Type B pancreatic cell (in vitro differentiated cells): ENCODE measurements at regions not wholly inside any gene's neighbourhood (a gene's known extent, or its start where the extent isn't known, plus 50 kb on each side); places are given as distances from the start of the nearest gene placed in this dataset.

ENCODE experiments used
- DNase-seq: peaks from one replicate; pipeline ENCODE4 v3.0.0; 2021; ENCODE audit warnings: mixed read lengths; ENCODE audit not compliant: unreplicated experiment; ENCODE audit errors: extremely low spot score
- H3K27ac Mint-ChIP-seq: 2 replicates; pipeline ENCODE4 v1.8.0; 2021; ENCODE audit warnings: mild to moderate bottlenecking, mixed read lengths
- H3K27me3 Mint-ChIP-seq: 2 replicates; pipeline ENCODE4 v1.8.0; 2021; ENCODE audit warnings: mixed read lengths
- H3K36me3 Mint-ChIP-seq: 2 replicates; pipeline ENCODE4 v1.8.0; 2021; ENCODE audit warnings: mixed read lengths
- H3K4me1 Mint-ChIP-seq: one replicate; pipeline ENCODE4 v1.8.0; 2021; ENCODE audit warnings: mixed read lengths; ENCODE audit not compliant: unreplicated experiment
- H3K4me3 Mint-ChIP-seq: 2 replicates; pipeline ENCODE4 v1.8.0; 2021; ENCODE audit warnings: mild to moderate bottlenecking, mixed read lengths
- H3K9me3 Mint-ChIP-seq: 2 replicates; pipeline ENCODE4 v1.8.0; 2021; ENCODE audit warnings: mixed read lengths
- TF ChIP-seq, protein P1 (sequence below): fragments of 200-600 bp; sonication (generic); conservative IDR thresholded peaks from 2 replicates; pipeline ENCODE4 v1.5.0; 2021; ENCODE audit warnings: antibody characterized with exemption, mild to moderate bottlenecking

GRCh38 chrX:122914256-122914655 is 269.8 kb upstream of the GRIA3 start:
- Mint-ChIP-seq H3K4me1 (no peaks in the 10 kb centered on the region), H3K9me3 (peaks cover 18% of the 10 kb centered on the region), H3K27ac (no peak overlapping the region), H3K27me3 (no peaks in the 10 kb centered on the region), H3K4me3 (no peak overlapping the region), H3K36me3 (no peaks in the 10 kb centered on the region)
- DNase-seq = no peak
- TF ChIP-seq, protein P1, sequence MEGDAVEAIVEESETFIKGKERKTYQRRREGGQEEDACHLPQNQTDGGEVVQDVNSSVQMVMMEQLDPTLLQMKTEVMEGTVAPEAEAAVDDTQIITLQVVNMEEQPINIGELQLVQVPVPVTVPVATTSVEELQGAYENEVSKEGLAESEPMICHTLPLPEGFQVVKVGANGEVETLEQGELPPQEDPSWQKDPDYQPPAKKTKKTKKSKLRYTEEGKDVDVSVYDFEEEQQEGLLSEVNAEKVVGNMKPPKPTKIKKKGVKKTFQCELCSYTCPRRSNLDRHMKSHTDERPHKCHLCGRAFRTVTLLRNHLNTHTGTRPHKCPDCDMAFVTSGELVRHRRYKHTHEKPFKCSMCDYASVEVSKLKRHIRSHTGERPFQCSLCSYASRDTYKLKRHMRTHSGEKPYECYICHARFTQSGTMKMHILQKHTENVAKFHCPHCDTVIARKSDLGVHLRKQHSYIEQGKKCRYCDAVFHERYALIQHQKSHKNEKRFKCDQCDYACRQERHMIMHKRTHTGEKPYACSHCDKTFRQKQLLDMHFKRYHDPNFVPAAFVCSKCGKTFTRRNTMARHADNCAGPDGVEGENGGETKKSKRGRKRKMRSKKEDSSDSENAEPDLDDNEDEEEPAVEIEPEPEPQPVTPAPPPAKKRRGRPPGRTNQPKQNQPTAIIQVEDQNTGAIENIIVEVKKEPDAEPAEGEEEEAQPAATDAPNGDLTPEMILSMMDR = no peak

DNA sequence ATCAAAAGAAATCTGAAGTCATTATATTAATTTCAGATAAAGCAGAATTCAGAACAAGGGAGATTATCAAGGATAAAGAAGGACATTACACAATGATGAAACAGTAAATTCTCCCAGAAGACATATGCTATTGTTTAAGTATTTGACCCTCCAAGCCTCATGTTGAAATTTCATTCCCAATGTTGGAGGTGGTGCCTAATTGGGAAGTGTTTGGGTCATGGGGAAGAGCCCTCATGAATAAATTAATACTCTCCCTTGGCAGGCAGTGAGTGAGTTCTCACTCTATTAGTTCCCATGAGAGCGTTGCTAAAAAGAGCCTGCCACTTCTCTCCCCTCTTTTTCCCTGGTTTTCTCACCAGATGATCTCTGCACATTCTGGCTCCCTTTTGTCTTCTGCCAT is 249.9 kb upstream of the GRIA3 start:
- no peaks in the 10 kb centered on the region for H3K9me3 Mint-ChIP-seq
- DNase-seq = no peak
- H3K27me3 Mint-ChIP-seq = no peaks in the 10 kb centered on the region
- H3K27ac Mint-ChIP-seq = no peak overlapping the region
- no peaks in the 10 kb centered on the region for H3K4me1 Mint-ChIP-seq
- no peak overlapping the region for H3K4me3 Mint-ChIP-seq
- no peaks in the 10 kb centered on the region for H3K36me3 Mint-ChIP-seq
- TF ChIP-seq, protein P1 = no peak

- Mint-ChIP-seq H3K36me3 (no peaks in the 10 kb centered on the region), H3K9me3 (no peaks in the 10 kb centered on the region), H3K4me1 (no peaks in the 10 kb centered on the region), H3K27me3 (no peaks in the 10 kb centered on the region), H3K27ac (no peak overlapping the region), H3K4me3 (no peak overlapping the region)
- no peak for DNase-seq
- TF ChIP-seq, protein P1 = no peak
Measured at GRCh38 chrX:122940199-122940598, 243.9 kb upstream of the GRIA3 start.

GRCh38 chrX:122941806-122942205 is 242.3 kb upstream of the GRIA3 start:
- TF ChIP-seq, protein P1 = no peak
- no peaks in the 10 kb centered on the region for H3K4me1 Mint-ChIP-seq
- H3K27ac Mint-ChIP-seq = no peak overlapping the region
- H3K36me3 Mint-ChIP-seq = no peaks in the 10 kb centered on the region
- DNase-seq = no peak
- no peak overlapping the region for H3K4me3 Mint-ChIP-seq
- no peaks in the 10 kb centered on the region for H3K27me3 Mint-ChIP-seq
- no peaks in the 10 kb centered on the region for H3K9me3 Mint-ChIP-seq

GRCh38 chrX:122943918-122944317 is 240.2 kb upstream of the GRIA3 start:
- Mint-ChIP-seq H3K36me3 (no peaks in the 10 kb centered on the region), H3K4me1 (no peaks in the 10 kb centered on the region), H3K4me3 (no peak overlapping the region), H3K27ac (no peak overlapping the region), H3K9me3 (no peaks in the 10 kb centered on the region), H3K27me3 (no peaks in the 10 kb centered on the region)
- DNase-seq = no peak
- TF ChIP-seq, protein P1 = no peak

- Mint-ChIP-seq H3K4me1 (no peaks in the 10 kb centered on the region), H3K27ac (no peak overlapping the region), H3K27me3 (no peaks in the 10 kb centered on the region), H3K36me3 (no peaks in the 10 kb centered on the region), H3K4me3 (no peak overlapping the region), H3K9me3 (no peaks in the 10 kb centered on the region)
- TF ChIP-seq, protein P1 = no peak
- DNase-seq = no peak
Measured at GRCh38 chrX:122945328-122945727, 238.8 kb upstream of the GRIA3 start.
